ENCODE measurements at regions not wholly inside any gene's neighbourhood (a gene's known extent, or its start where the extent isn't known, plus 50 kb on each side); places are given as distances from the start of the nearest gene placed in this dataset.

DNA sequence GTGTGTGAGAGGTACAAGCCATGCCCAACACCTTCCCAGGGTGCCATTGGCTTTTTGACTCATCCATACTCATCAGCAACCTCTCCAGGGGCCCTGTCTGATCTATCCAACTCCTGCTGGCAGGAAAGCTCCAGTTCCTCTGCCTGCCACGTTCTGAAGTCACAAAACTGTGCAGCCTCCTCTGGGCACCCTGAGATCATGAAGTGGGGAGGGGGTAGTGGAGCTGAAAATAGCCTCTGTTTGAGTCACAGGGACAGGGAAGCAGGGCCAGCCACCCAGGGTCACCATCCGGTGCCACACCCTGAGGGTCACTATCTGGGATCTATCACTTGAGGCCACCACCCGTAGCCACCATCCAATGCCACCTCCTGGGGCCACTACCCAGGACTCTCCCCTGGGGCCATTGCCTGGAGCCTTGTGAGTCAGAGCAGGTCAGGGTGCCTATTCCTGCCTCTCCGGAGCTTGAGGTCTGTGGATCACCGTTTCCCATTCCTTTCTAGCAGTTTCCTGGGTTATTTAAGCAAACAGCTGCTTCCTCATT, 172.1 kb downstream of the NUFIP1 start:
- TF ChIP-seq, protein P1, sequence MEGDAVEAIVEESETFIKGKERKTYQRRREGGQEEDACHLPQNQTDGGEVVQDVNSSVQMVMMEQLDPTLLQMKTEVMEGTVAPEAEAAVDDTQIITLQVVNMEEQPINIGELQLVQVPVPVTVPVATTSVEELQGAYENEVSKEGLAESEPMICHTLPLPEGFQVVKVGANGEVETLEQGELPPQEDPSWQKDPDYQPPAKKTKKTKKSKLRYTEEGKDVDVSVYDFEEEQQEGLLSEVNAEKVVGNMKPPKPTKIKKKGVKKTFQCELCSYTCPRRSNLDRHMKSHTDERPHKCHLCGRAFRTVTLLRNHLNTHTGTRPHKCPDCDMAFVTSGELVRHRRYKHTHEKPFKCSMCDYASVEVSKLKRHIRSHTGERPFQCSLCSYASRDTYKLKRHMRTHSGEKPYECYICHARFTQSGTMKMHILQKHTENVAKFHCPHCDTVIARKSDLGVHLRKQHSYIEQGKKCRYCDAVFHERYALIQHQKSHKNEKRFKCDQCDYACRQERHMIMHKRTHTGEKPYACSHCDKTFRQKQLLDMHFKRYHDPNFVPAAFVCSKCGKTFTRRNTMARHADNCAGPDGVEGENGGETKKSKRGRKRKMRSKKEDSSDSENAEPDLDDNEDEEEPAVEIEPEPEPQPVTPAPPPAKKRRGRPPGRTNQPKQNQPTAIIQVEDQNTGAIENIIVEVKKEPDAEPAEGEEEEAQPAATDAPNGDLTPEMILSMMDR (IDR thresholded peaks at IDR 0.05; ENCODE audit: borderline replicate concordance, extremely low read depth, low read length, poor library complexity, severe bottlenecking): no peak
- TF ChIP-seq EZH2 (IDR thresholded peaks at IDR 0.05; ENCODE audit: borderline replicate concordance, low read depth, low read length, severe bottlenecking): no peak
